ENCODE measurements at regions not wholly inside any gene's neighbourhood (a gene's known extent, or its start where the extent isn't known, plus 50 kb on each side); places are given as distances from the start of the nearest gene placed in this dataset.

DNA sequence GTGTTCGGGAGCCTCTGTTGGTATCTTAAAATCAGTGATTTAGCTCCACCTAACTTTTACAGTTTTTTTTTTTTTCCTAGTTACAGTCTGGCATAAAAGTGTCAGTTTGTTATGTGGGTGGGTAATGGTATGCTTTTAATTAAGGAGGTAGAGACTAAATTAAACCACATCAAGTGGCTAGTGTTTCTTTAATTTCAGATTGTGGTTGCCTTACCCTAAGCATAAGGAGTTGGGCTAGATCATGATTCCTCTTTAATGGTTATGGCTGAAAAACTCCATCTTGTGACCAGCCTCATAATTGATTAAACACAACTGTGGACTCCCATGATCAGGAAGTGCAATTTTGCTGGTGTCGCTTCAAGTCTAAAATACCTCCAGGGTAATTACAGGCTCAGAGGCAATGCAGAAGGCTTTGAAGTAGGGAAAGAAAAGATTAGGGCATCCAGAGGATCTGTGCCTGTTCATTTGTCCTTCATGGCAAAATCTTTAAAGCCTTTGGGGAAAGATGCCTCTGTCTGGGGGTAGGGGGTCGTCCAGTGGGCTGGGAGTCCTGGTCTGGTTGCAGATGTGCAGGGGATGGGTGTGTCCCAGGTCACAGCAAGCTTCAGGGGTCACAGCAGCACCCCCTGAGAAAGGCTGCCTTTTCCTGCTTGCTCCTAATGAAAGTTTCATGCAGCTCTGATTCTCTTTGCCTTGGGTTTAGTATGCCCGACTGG is 579.2 kb downstream of the BCL11A start:
- H3K27me3 Mint-ChIP-seq = no peaks in the 10 kb centered on the region
- no peaks in the 10 kb centered on the region for H3K9me3 Mint-ChIP-seq
- intact Hi-C loops (cut with micrococcal nuclease) = no loop called here
- H3K4me1 Mint-ChIP-seq (ENCODE audit: low read depth) = no peaks in the 10 kb centered on the region
- no peak overlapping the region for H3K27ac Mint-ChIP-seq
- H3K36me3 Mint-ChIP-seq = no peaks in the 10 kb centered on the region
- no peak for DNase-seq
- ChIA-PET CTCF (no interaction called here), POLR2A (no interaction called here)
- no peak overlapping the region for H3K4me3 Mint-ChIP-seq

GRCh38 chr2:59969161-59969560 is 584.3 kb downstream of the BCL11A start:
- H3K4me3 Mint-ChIP-seq = no peak overlapping the region
- DNase-seq = no peak
- intact Hi-C loops (cut with micrococcal nuclease) = no loop called here
- no peaks in the 10 kb centered on the region for H3K9me3 Mint-ChIP-seq
- H3K27me3 Mint-ChIP-seq = no peaks in the 10 kb centered on the region
- ChIA-PET POLR2A (no interaction called here), CTCF (no interaction called here)
- no peak overlapping the region for H3K27ac Mint-ChIP-seq
- H3K36me3 Mint-ChIP-seq = no peaks in the 10 kb centered on the region
- H3K4me1 Mint-ChIP-seq (ENCODE audit: low read depth) = no peaks in the 10 kb centered on the region

GRCh38 chr2:59968441-59968840 is 585.0 kb downstream of the BCL11A start:
- Mint-ChIP-seq H3K4me3 (no peak overlapping the region), H3K4me1 (ENCODE audit: low read depth) (no peaks in the 10 kb centered on the region), H3K9me3 (no peaks in the 10 kb centered on the region), H3K27me3 (no peaks in the 10 kb centered on the region), H3K27ac (no peak overlapping the region), H3K36me3 (no peaks in the 10 kb centered on the region)
- POLR2A ChIA-PET = no interaction called here
- CTCF ChIA-PET = no interaction called here
- DNase-seq = no peak
- intact Hi-C loops (cut with micrococcal nuclease) = no loop called here

GRCh38 chr2:59967691-59968090 is 585.8 kb downstream of the BCL11A start:
- H3K27ac Mint-ChIP-seq = no peak overlapping the region
- H3K36me3 Mint-ChIP-seq = no peaks in the 10 kb centered on the region
- H3K4me1 Mint-ChIP-seq (ENCODE audit: low read depth) = no peaks in the 10 kb centered on the region
- no peaks in the 10 kb centered on the region for H3K27me3 Mint-ChIP-seq
- no peak for DNase-seq
- H3K4me3 Mint-ChIP-seq = no peak overlapping the region
- intact Hi-C loops (cut with micrococcal nuclease) = no loop called here
- POLR2A ChIA-PET = no interaction called here
- H3K9me3 Mint-ChIP-seq = no peaks in the 10 kb centered on the region
- CTCF ChIA-PET = no interaction called here

- ChIA-PET POLR2A (no interaction called here), CTCF (no interaction called here)
- H3K36me3 Mint-ChIP-seq = no peaks in the 10 kb centered on the region
- no peak for DNase-seq
- no peaks in the 10 kb centered on the region for H3K4me1 Mint-ChIP-seq (ENCODE audit: low read depth)
- intact Hi-C loops (cut with micrococcal nuclease) = no loop called here
- H3K27ac Mint-ChIP-seq = no peak overlapping the region
- H3K4me3 Mint-ChIP-seq = no peak overlapping the region
- no peaks in the 10 kb centered on the region for H3K27me3 Mint-ChIP-seq
- no peaks in the 10 kb centered on the region for H3K9me3 Mint-ChIP-seq
These were observed 590.3 kb downstream of the BCL11A start for GRCh38 chr2:59963157-59963556.

GRCh38 chr2:59961746-59962145 is 591.7 kb downstream of the BCL11A start:
- CTCF ChIA-PET = no interaction called here

DNA sequence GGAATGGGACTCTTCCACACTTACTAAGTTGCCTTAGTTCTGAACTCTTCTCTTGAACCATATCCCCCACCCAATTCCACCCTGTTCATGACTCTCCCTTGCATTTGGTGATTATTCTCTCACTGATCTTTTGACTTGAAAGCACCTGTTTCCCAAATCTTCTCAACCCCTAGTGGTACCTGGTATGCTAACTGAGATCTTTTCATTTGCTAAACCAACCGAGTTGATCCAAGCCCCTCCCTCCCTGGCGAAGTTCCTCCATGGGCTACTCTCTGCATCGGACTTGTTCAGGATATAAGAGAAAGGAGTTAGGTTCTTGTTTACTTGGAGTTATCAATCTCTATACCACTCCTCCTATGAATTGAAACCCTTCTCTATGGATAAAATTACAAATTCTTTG is 593.5 kb downstream of the BCL11A start:
- no peak overlapping the region for H3K4me3 Mint-ChIP-seq
- no peaks in the 10 kb centered on the region for H3K9me3 Mint-ChIP-seq
- H3K36me3 Mint-ChIP-seq = no peaks in the 10 kb centered on the region
- DNase-seq = no peak
- ChIA-PET CTCF (no interaction called here), POLR2A (no interaction called here)
- H3K27ac Mint-ChIP-seq = no peak overlapping the region
- no peaks in the 10 kb centered on the region for H3K4me1 Mint-ChIP-seq (ENCODE audit: low read depth)
- H3K27me3 Mint-ChIP-seq = no peaks in the 10 kb centered on the region
- intact Hi-C loops (cut with micrococcal nuclease) = no loop called here

More at GRCh38 chr2:59961746-59962145, 591.7 kb downstream of the BCL11A start:
- no peaks in the 10 kb centered on the region for H3K9me3 Mint-ChIP-seq
- no peak overlapping the region for H3K27ac Mint-ChIP-seq
- intact Hi-C loops (cut with micrococcal nuclease) = no loop called here
- H3K36me3 Mint-ChIP-seq = no peaks in the 10 kb centered on the region
- DNase-seq = no peak
- H3K4me3 Mint-ChIP-seq = no peak overlapping the region
- POLR2A ChIA-PET = no interaction called here
- H3K27me3 Mint-ChIP-seq = no peaks in the 10 kb centered on the region
- no peaks in the 10 kb centered on the region for H3K4me1 Mint-ChIP-seq (ENCODE audit: low read depth)

- H3K27ac Mint-ChIP-seq = no peak overlapping the region
- H3K9me3 Mint-ChIP-seq = no peaks in the 10 kb centered on the region
- H3K36me3 Mint-ChIP-seq = no peaks in the 10 kb centered on the region
- H3K4me1 Mint-ChIP-seq (ENCODE audit: low read depth) = no peaks in the 10 kb centered on the region
- no peaks in the 10 kb centered on the region for H3K27me3 Mint-ChIP-seq
- H3K4me3 Mint-ChIP-seq = no peak overlapping the region
- intact Hi-C loops (cut with micrococcal nuclease) = no loop called here
- POLR2A ChIA-PET = no interaction called here
- CTCF ChIA-PET = no interaction called here
- no peak for DNase-seq
These were observed 596.0 kb downstream of the BCL11A start for GRCh38 chr2:59957504-59957903.

DNA sequence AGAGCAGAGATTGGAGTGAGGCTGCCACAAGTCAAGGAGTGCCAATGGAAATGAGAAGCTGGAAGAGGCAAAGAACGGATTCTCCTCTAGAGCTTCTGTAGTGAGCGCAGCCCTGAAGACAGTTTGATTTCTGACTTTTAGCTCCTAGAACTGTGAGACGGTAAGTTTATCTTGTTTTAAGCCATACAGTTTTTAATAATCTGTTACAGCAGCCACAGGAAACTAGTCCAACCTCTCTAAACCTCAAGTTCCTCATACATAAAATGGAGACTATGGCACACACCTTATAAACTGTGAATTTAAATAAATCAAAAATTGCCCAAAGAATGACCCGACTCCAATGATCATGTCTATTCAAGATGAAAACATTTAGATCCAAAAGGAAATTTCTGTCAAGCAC is 596.5 kb downstream of the BCL11A start:
- intact Hi-C loops (cut with micrococcal nuclease) = no loop called here
- no peaks in the 10 kb centered on the region for H3K27me3 Mint-ChIP-seq
- H3K9me3 Mint-ChIP-seq = no peaks in the 10 kb centered on the region
- no peak overlapping the region for H3K4me3 Mint-ChIP-seq
- ChIA-PET POLR2A (no interaction called here), CTCF (no interaction called here)
- H3K4me1 Mint-ChIP-seq (ENCODE audit: low read depth) = no peaks in the 10 kb centered on the region
- H3K36me3 Mint-ChIP-seq = no peaks in the 10 kb centered on the region
- DNase-seq = no peak
- no peak overlapping the region for H3K27ac Mint-ChIP-seq

GRCh38 chr2:59947917-59948541 is 605.4 kb downstream of the BCL11A start:
- Mint-ChIP-seq H3K36me3 (no peaks in the 10 kb centered on the region), H3K27me3 (no peaks in the 10 kb centered on the region), H3K27ac (no peak overlapping the region), H3K9me3 (no peaks in the 10 kb centered on the region), H3K4me1 (ENCODE audit: low read depth) (no peaks in the 10 kb centered on the region), H3K4me3 (no peak overlapping the region)
- CTCF ChIA-PET = no interaction called here
- POLR2A ChIA-PET = no interaction called here
- DNase-seq = no peak
- intact Hi-C loops (cut with micrococcal nuclease) = no loop called here

DNA sequence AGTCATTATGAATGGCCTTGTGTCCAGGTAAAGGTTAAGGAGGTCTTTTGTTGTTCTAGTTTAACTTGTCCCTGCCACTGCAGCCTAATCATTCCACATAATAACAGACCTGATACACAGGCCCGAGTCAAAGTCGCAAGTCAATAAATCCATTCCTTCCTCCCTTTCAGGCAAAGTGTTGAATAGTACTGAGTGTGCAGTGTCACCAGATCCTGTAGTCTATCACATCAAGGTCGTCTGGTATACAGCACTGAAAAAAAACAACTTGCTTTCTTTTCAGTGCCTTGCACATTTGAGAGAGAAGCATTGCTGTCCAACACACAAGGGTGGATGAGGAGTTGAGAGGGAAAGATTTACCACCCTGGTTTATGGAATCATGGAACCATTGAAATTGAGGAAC is 606.2 kb downstream of the BCL11A start:
- no peak overlapping the region for H3K4me3 Mint-ChIP-seq
- no peaks in the 10 kb centered on the region for H3K27me3 Mint-ChIP-seq
- intact Hi-C loops (cut with micrococcal nuclease) = no loop called here
- DNase-seq = no peak
- H3K27ac Mint-ChIP-seq = no peak overlapping the region
- H3K9me3 Mint-ChIP-seq = no peaks in the 10 kb centered on the region
- ChIA-PET CTCF (no interaction called here), POLR2A (no interaction called here)
- H3K36me3 Mint-ChIP-seq = no peaks in the 10 kb centered on the region
- no peaks in the 10 kb centered on the region for H3K4me1 Mint-ChIP-seq (ENCODE audit: low read depth)

- DNase-seq = no peak
- H3K4me3 Mint-ChIP-seq = no peak overlapping the region
- no peak overlapping the region for H3K27ac Mint-ChIP-seq
- no peaks in the 10 kb centered on the region for H3K27me3 Mint-ChIP-seq
- H3K4me1 Mint-ChIP-seq (ENCODE audit: low read depth) = no peaks in the 10 kb centered on the region
- intact Hi-C loops (cut with micrococcal nuclease) = no loop called here
- CTCF ChIA-PET = no interaction called here
- POLR2A ChIA-PET = no interaction called here
- H3K9me3 Mint-ChIP-seq = no peaks in the 10 kb centered on the region
- H3K36me3 Mint-ChIP-seq = no peaks in the 10 kb centered on the region
These were observed 614.2 kb downstream of the BCL11A start for GRCh38 chr2:59939236-59939635.

DNA sequence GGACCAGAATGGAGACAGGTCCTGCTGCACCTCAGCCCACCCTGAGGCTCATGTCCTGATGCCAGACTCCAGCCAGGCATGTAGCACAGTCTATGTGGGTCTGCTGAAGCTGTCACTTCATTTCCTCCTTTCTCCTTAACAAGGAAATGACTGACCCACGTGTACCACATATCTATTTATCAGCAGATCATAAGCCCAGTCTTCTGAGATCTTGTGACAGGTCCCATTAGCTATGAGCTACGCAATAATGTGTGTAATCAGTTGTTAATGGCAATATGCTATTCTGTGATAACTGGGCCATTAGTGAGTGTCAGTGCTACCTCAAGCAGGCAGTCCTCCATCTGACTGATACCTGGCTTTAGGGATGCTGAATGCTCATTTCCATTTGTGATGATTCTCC is 615.3 kb downstream of the BCL11A start:
- H3K27ac Mint-ChIP-seq = no peak overlapping the region
- H3K36me3 Mint-ChIP-seq = no peaks in the 10 kb centered on the region
- H3K4me1 Mint-ChIP-seq (ENCODE audit: low read depth) = no peaks in the 10 kb centered on the region
- no peak for DNase-seq
- H3K4me3 Mint-ChIP-seq = no peak overlapping the region
- H3K9me3 Mint-ChIP-seq = no peaks in the 10 kb centered on the region
- intact Hi-C loops (cut with micrococcal nuclease) = no loop called here
- H3K27me3 Mint-ChIP-seq = no peaks in the 10 kb centered on the region
- ChIA-PET CTCF (no interaction called here), POLR2A (no interaction called here)
